BJ (cell line): ENCODE measurements at regions not wholly inside any gene's neighbourhood (a gene's known extent, or its start where the extent isn't known, plus 50 kb on each side); places are given as distances from the start of the nearest gene placed in this dataset.

Experiments
- CTCF ChIA-PET: fragments of 350-600 bp; formaldehyde crosslinking; extraction: SDS; loops from one replicate; lab custom pipeline; 2021; ENCODE audit warnings: antibody characterized with exemption, inconsistent platforms; lab: Yijun Ruan, JAX
- POLR2A ChIA-PET: fragments of 300-600 bp; sonication (Branson Sonifier 250); formaldehyde crosslinking; extraction: SDS; loops from one replicate; lab custom pipeline; 2021; ENCODE audit warnings: antibody characterized with exemption; lab: Charles Lee
- DNase-seq: peaks from one replicate; pipeline ENCODE4 v3.0.0-alpha.2; 2011; ENCODE audit warnings: low read depth
- H3K27me3 ChIP-seq: 2 replicates; pipeline ENCODE4 v1.6.0; 2011; ENCODE audit warnings: low read length; ENCODE audit not compliant: control insufficient read depth, insufficient read depth
- H3K36me3 ChIP-seq: 2 replicates; pipeline ENCODE4 v1.5.1; 2011; ENCODE audit warnings: low read length; ENCODE audit not compliant: control insufficient read depth, insufficient read depth
- H3K4me3 ChIP-seq: 2 replicates; pipeline ENCODE4 v1.5.1; 2011; ENCODE audit warnings: low read depth, mild to moderate bottlenecking, control low read depth, low read length
- CTCF ChIP-seq: IDR thresholded peaks from 2 replicates; pipeline ENCODE4 v1.5.1; 2011; ENCODE audit warnings: low read depth, mild to moderate bottlenecking, control low read depth, inconsistent platforms, low read length, moderate library complexity; ENCODE audit not compliant: insufficient read depth

GRCh38 chr13:74979703-74980102 lies 502.3 kb downstream of the TBC1D4 start:
- H3K4me3 ChIP-seq: no peak overlapping the region
- no peaks in the 10 kb centered on the region for H3K27me3 ChIP-seq
- POLR2A ChIA-PET: no interaction called here
- no peak for TF ChIP-seq CTCF
- CTCF ChIA-PET: no interaction called here
- no peaks in the 10 kb centered on the region for H3K36me3 ChIP-seq
- DNase-seq: no peak

- TF ChIP-seq CTCF: no peak
- DNase-seq: no peak
- Histone ChIP-seq H3K27me3 (no peaks in the 10 kb centered on the region), H3K36me3 (no peaks in the 10 kb centered on the region), H3K4me3 (no peak overlapping the region)
- POLR2A ChIA-PET: no interaction called here
- CTCF ChIA-PET: no interaction called here
These were observed 503.4 kb downstream of the TBC1D4 start for GRCh38 chr13:74978591-74978990.

- DNase-seq: no peak
- POLR2A ChIA-PET: no interaction called here
- Histone ChIP-seq H3K36me3 (no peaks in the 10 kb centered on the region), H3K27me3 (no peaks in the 10 kb centered on the region), H3K4me3 (no peak overlapping the region)
- TF ChIP-seq CTCF: no peak
- CTCF ChIA-PET: interaction anchor here (0.6 to 1.7 kb wide), 2 partner anchors 10 to 1929 kb away, joined by 3 read pairs; no protein-coding TSS in a partner anchor
These were observed 504.5 kb downstream of the TBC1D4 start for GRCh38 chr13:74977498-74977897.

GRCh38 chr13:74975111-74975510 lies 506.9 kb downstream of the TBC1D4 start:
- TF ChIP-seq CTCF: no peak
- POLR2A ChIA-PET: no interaction called here
- DNase-seq: no peak
- H3K27me3 ChIP-seq: no peaks in the 10 kb centered on the region
- H3K36me3 ChIP-seq: no peaks in the 10 kb centered on the region
- H3K4me3 ChIP-seq: no peak overlapping the region
- CTCF ChIA-PET: no interaction called here

- no peak for TF ChIP-seq CTCF
- ChIA-PET POLR2A (no interaction called here), CTCF (no interaction called here)
These were observed 507.8 kb downstream of the TBC1D4 start for GRCh38 chr13:74973935-74974879.

More at GRCh38 chr13:74973935-74974879, 507.8 kb downstream of the TBC1D4 start:
- no peak for DNase-seq
- H3K4me3 ChIP-seq: no peak overlapping the region
- no peaks in the 10 kb centered on the region for H3K36me3 ChIP-seq
- no peaks in the 10 kb centered on the region for H3K27me3 ChIP-seq
